ENCODE measurements at regions not wholly inside any gene's neighbourhood (a gene's known extent, or its start where the extent isn't known, plus 50 kb on each side); places are given as distances from the start of the nearest gene placed in this dataset.
"Not testable (repeated sequence)": the region's sequence is repeated elsewhere in the genome, so short reads cannot be mapped to it uniquely, and the experiment has no call there.

DNA sequence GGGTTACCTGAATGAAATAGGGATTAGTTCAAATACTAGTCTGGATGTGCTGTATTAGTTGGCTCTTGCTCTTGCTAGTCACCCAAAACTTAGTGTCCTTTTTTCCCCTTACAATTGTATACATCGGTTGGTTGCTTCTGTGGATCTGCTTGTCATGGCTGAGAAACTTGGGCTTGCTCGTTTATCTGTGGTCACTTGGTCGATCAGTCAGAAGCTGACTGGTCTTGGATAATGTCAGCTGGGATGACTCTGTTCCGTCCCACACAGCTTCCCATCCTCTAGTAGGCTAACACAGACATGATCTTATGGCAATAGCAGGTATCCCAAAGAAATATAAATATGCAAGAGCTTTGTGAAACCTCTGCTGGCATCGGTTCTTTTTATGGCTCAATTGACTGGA, 807.4 kb downstream of the MAT2B start:
- no peak for DNase-seq

DNA sequence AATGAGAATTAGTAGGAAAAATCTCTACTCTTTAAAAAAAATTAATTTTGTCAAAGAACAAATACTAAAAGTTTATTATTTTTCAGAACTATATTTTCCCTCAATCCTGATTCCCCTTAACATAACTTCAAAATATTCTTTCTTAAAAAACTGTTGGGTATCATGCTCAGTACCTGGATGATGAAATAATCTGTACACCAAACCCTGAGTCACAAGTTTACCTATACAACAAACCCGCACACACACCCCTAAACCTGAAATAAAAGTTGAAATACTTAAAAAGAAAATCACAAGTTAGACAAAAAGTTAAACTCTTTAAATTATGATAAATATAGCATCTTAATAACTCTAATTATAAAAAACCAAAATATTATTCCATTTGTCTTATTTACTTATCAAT, 812.3 kb downstream of the MAT2B start:
- no peak for DNase-seq

DNA sequence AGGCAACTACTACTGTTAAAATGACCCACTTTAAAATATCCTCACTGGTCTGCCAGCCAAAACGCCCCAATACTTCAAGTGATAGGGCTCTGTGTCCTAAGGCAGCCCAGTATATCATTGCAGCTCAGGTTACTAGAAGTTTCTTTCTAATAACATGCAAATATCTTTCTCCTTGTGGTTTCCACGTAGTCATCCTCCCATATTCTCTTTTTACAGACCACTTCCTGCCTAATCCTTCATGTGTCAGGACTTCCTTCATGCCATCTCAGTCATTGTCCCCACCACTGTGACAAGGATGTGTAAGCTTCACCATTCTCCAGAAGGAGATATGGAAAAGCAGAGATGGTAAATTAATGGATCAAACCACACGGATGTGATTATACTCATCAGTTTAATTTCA, 813.7 kb downstream of the MAT2B start:
- DNase-seq: no peak

DNA sequence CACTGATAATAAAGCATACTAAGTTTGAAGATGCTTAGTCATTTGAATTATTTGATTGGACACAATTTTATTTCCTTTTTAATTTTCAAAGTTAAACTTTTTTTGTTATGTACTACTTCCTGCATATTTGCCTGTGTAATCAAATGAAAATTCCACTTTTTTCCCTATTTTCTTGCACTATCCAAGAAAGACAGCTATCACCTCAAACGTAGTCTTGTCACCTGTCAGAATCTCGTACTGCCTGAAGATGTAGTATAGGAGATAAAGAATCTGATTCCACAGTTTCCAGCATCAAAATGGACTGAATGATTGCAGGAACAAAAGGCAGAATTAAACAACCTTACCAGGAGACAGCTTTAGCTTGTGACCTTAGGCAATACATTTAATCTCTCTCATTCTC, 818.8 kb downstream of the MAT2B start:
- no peak for DNase-seq

DNA sequence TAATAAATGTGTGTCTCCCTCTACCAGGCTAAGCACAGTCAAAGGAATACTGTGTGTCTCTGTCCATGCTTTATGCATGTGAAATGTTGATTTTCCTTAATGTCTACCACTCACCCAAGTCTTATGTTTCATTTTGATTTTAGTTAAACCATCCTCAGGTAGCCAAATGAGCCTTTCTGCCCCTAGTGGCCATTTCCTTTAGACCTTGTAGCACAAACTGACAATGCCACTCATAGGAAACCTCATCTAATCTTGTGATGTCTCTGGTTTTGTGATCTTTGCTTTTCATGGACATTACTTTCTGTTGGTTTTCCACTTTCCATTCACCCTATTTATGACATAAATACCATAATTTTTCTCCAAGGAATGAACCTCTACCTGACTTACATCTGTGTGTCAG, 820.8 kb downstream of the MAT2B start:
- no peak for DNase-seq

DNA sequence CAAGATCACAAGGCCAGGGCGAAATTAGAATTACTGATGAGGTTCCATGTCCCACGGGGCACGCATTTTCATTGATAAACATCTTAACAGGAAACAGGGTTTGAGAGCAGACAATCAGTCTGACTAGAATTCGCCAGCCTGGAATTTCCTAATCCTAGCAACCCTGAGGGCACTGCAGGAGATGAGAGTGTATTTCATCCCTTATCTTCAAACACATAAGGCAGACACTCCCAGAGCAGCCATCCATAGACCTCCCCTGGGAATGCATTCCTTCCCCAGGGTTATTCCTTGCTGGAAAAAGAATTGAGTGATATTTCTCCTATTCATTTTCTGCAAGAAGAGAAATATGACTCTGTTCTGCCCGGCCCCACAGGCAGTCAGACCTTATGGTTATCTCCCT, 821.7 kb downstream of the MAT2B start:
- DNase-seq: not testable (repeated sequence)

DNA sequence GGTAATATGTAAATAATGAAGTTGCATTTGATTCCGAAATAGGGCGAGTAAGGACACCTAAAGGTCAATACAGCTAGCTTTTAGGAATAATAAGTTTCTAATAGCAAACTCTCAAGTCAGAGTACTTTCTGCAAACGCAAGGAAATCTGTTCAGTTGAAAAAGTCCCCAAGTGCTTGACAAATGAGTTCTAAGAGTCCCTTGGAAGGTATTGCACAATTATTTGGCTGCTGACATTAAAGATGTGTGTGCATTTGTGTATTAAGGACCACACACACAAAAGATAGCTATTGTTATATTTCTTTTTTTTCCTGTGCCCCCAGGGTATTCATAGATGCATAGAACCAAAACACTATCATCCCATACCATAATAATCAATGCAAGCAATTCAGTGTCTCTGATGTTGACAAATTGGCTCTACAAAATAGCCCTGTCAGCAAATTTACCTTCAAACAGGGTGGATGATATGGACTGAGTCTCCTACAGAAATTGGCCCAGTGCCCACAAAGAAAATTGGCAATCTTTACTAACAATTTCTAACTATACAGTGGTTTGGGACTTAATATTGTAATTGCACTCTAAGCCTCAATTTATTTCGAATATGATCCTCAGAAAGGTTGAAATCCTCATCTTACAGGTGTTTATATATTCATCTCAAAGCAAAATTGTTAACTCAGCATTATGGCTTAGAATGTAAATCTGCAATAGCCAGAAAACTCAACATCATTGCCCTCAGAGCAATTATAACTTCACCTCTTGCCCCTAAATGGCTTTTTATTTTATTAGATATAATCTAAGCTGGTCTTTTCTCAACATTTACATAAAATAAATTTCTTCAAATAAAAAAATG, 827.2 kb downstream of the MAT2B start:
- DNase-seq: no peak

DNA sequence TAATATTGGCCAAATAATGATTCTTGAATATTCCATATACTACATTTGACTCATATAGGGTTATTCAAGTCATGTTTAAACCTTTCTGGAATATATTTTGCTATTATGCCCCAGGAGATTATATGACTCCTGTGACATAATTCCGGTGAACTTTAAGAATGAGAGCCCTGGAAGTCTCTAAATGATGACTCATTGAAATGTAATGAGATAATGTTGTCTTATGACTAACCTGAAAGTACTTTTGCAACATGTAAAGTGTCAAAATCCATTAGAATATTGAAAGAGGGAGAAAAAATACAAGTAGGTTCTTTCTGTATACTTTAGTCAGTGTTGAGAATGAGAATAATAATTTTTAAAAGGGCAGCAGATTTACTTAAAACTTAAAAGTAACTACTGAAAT, 830.4 kb downstream of the MAT2B start:
- DNase-seq: no peak

DNA sequence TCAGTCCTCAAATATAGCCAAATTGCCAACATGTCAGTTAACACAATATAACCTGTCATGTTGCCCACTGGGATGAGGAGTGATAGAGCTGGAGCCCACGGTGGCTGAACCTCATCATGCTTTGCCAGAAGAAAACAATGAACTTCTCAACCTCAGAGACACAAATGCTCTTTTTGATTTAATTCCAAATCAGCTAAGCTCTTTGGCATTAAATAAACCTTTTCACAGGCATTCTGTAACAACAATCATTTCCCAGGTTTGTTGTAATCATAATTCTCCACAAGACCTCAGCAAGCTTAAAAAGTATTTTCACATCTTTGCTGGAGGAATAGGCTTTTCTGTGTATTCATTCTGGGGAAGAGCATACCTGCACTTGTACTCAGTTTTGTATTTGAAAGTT, 830.9 kb downstream of the MAT2B start:
- no peak for DNase-seq

DNA sequence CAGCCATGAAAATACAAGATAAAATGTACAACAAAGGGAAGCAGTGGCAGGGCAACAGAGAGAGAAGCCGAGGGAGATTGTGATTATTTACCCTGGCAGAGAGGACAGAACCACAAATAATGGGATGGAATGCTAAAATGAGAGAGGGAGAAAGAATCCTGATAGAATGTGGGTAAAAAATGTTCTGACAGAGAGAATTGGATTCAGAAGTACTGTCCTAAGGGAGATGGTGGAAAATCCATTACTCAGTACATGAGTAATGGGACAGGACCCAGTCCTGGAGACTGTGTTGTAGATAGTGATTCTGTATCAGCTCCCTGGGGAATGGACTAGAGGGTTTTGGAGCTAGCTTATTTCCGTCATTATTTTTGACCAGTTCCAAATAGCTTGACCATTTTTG, 831.5 kb downstream of the MAT2B start:
- no peak for DNase-seq

DNA sequence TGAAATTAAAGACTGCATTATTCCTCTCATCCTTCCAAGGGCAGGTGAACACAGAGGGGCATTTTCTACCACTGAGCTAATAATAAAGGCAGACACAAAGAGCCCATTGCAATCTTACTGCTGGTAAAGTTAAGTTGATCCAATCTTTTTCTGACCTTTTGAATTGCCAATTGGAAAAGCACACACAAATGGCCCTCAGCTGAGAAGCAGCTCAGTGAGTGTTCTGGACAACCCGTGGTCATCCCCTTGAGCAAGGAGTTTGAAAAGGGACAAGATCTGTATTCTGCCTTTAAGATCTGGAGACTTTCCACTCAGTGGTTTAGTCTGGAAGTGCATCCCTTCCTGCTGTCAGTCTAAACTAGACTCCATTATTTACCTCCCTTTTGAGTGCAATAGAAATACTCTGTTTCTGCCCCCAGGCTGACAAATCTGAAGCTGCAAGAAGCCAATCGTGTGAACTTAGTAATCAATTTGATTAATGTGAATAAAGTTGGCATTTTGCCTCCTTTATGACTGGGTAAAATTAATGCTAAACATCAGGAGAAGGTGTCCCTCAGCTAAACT, 835.7 kb downstream of the MAT2B start:
- DNase-seq: no peak

DNA sequence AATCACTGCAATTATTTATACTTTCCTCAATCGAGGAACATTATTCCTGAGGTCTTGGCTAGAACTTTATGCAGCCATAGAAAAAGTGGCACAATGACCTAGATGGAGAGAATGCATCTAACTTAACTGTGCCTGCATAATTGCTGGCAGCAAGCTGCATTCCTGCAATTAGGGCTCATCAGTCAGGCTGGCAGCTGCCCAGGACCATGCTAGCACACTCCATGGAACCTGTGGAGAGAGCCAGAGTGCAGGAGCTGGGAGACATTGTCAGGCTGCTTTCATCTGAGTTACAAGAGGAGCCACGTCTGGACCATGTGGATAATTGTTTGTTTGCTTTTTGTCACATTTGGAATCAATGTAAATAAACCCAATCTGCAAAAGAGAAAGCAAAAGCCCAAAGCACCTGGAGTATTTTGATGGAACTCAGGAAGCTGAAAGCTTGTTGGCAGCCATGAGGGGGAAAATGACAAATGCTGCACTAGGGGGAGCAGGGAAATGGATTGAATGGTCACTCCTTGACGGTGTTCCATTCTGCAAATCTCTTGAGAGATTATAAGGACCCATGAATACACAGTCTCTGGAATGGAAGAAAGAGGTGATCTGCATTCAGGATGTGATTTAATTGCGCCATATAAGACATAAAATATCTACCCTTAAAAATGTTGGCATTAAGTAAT, 839.9 kb downstream of the MAT2B start:
- peak; percentile 69 for DNase-seq

DNA sequence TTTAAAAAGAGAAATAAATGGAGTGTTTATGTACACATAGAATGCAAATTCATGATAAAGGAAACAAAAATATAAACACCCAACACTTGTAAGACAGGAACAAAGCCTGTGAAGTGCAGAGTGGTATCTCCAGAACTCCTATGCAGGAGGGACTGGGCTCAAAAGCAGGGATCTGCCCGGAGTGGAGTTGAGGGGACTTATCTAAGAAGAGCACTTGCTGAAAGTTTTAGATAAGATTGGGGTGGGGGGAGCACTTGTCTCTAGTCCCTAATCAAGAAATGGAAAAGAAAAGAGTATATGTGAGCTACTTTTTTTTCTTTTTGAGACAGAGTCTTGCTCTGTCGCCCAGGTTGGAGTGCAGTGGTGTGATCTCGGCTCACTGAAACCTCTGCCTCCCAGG, 840.4 kb downstream of the MAT2B start:
- no peak for DNase-seq

DNA sequence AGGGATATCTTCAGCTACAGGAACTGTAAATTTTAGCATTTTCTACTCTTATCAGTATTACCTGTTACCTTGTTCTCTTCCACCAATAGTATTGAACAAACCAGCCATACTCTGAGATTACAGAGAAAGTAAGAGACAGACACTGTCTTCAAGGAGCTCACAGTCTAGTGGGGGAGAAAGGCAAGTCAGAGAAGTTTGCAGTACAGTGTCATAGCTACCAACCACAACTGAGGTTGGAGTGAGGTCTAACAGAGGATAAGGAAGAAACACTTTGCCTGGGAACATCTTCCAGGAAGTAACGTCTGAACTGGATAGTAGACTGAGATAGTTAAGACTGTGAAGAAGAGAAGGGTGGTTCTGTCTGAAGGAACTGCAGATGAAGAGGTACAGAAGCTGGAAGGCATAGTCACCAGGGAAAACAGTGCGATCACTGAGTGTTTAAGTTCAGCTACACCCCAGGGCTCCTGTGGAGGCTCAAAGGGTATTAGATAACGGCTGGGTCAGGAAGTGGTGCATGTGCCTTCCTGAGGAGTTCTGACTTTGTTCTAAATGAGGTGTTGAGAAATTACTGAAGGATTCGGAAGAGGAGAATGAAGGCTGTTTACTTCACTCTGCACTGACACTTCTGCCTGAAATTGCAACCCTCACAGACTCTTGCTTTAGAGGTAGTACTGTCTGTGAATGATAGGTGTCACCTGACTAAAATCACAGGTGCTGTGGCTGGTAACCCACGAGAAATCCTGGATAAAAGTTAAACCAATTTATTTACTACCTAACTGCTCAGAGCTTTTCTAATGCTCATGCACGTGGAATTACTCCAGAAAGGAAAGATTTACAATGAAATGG, 841.6 kb downstream of the MAT2B start:
- DNase-seq: no peak

DNA sequence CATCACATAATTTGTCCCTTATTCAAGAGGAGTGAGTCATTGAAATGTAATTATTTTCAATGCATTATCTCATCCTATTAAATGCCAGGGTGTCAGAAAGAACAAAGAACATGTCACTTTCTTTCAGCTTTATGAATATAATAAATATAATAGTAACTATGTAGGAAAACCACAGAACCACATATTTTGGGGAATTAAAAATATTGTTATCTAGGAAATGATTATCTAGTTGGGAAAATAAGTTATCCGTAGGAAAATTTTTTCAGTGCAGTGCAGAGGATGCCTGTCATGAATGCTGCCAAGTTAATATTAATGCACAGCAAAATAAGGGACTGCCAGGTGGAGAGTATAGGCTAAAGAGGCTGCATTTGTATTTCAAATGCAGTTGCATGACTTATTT, 844.8 kb downstream of the MAT2B start:
- no peak for DNase-seq

DNA sequence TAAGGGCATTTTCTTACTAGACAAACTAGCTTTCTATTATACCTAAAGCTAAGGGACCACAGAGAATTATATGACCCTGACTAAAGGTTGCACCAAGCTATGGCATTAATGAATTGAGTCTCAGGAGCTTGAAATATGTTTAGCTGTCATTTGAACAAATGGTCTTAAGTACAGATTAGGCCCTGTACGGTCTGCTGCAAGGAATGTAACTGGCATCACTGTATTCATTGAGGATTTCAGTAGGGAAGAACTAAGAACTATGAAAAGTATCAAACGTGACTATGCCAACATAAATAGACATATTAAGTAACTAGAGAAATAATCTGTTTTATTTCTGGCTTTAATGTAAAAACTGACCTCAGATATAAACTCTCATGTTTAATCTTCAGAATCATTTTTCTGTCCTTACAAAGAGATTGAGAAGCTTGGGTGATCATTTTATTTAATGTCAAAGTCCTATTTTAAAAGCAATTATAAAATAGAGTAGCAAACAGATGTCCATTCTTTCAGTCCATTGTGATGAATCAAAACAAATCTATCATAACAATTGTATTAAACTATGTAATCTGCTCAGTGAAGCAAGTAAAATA, 845.9 kb downstream of the MAT2B start:
- no peak for DNase-seq

DNA sequence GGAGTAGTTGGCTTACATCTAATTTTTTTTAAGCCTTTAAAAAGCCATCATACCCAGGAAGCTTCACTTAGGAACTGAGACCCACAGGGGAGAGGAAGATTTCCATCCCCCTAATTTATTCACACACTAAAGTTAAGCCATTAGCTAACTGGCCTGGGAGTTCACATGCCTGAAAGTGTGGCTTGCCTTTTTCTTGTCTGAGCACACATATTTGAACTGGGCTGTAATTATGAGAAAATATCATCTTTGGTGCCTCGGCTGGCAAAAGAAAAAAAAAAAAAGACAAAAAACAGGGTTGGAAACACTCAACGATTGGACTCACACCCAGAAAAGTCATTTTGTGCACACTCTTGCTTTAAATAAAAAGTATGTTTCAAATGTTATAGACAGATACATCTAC, 847.3 kb downstream of the MAT2B start:
- DNase-seq: no peak

DNA sequence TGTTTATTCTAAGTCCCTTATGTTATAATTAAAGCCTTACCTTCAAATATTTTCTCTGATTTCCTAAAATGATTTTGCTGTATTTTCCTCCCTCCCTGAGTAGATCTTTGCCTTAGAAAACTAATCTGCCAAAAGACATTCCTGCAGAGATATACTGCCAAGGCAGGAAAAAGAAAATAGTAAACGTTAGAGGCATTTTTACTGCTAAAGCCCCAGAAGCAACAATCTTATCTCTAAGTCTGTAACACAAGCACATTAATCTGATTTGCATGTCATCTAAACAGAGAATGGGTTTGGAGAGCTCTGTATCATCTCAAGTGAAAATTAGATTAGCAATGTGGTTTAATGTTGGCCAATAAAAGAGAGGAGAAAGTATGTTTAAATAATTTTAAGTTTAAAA, 847.7 kb downstream of the MAT2B start:
- DNase-seq: no peak

DNA sequence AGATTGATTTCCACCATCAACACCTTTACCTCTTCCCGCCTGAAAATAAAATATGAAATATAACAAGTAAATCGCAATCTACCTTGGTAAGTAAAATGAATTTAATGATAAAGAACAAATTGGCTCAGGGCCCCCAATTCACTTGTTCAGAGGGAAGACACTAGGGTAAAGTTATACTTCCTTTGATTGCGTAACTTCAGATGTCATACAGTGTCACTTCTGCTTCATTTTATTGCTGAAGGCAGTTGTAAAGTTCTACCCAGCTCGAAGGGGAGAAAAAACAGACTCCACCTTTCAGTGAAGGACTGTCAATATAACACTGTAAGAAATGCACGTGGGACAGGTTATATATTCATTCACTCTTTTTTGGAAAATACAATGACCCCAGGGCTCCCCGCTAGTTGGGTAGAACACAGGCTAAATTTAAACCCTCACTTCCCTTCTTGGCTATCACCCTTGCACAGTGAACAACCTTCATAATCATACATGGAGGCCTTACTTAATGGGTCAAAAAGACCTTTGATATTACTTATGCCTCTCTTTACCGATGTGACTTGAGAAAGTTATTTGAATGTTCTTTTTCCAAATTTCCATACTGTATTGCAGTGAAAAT, 848.8 kb downstream of the MAT2B start:
- DNase-seq: no peak

DNA sequence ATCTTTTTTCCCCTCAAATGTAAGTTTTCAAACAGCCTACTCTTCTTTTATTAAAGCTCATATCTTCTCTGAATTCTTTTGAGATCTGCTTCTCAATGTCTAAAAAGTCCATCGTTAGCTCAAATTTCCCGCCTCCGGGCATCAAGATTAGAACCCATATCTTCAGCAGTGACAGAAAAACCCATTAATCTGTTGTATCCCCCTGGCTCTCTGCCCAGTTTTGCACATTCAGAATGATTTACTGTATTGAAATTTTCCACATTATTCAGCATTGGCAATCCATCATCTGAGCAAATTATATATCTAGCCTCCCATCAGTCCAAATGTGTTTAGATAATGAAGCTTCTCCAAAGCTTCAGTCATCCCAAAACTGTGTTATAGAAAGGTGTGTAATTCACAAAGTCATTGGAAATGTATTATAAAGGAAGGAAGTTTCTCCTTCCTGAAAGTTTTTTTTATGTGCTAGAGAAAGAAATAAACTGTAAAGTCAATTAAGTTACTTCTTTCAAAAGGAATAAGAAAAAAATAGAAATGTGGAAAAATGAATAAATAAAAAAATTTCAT, 849.9 kb downstream of the MAT2B start:
- peak; percentile 12 for DNase-seq

DNA sequence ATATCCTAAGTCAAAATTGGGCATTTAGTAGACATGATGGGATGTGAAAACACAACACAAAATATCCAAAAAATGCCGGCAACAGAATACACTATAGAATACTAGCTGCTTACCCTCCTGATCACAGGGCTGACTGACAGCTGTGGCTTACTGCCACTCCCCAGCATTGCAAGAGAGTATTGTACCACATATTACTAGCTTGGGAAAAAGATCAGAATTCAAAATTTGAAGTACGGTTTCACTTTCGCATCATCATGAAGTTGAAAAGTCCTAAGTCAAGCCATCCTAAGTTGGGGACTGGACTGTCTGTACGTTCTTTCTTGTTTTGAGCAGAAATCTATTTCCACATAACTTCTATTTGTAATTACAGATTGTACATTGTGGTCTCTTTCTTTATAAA, 851.4 kb downstream of the MAT2B start:
- no peak for DNase-seq

DNA sequence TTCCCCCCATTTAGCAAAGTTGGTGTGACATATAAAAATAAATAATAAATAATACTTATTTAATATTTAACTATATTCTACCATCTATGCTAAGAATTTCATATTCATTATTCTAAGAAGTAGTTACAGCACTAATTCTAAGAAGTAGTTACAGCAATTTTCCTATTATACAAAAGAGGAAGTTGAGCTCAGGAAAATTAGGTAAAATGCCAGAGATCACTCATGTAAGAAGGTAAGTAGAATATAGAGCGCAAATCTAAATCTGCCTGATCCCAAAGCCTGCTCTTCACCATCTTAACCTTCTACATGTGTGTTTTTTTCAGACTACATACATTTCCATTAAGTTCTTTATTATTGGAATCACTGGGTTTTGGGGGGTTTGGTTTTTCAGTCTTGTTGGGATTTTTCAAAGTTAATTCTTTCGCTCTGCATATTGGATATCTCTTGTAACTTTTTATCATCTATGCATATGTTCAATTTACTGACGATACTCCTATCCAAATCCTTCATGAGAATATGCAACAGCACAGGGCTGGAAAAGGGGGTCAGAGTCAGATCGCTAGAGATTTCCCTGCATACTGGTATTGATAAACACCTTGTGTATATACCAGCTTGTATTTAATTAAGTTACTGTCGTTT, 852.1 kb downstream of the MAT2B start:
- no peak for DNase-seq

All from NCI-H1436 (cell line).